H9 (cell line): ENCODE measurements at regions not wholly inside any gene's neighbourhood (a gene's known extent, or its start where the extent isn't known, plus 50 kb on each side); places are given as distances from the start of the nearest gene placed in this dataset.

ENCODE experiments used
- DNase-seq: peaks from one replicate; pipeline ENCODE4 v3.0.0-alpha.2; 2017
- H2AFZ ChIP-seq: one replicate; pipeline ENCODE4 v1.6.1; 2013; ENCODE audit warnings: mild to moderate bottlenecking, low read length, control low read depth, moderate library complexity
- H2AK5ac ChIP-seq: 2 replicates; pipeline ENCODE4 v1.6.1; 2013; ENCODE audit warnings: low read length, control low read depth, mixed read lengths; ENCODE audit not compliant: insufficient read length
- H2BK120ac ChIP-seq: one replicate; pipeline ENCODE4 v1.6.1; 2013; ENCODE audit warnings: low read depth, mild to moderate bottlenecking, low read length, control low read depth, inconsistent platforms; ENCODE audit not compliant: poor library complexity, severe bottlenecking
- H2BK12ac ChIP-seq: 2 replicates; pipeline ENCODE4 v1.6.1; 2013; ENCODE audit warnings: low read length, control low read depth, mixed read lengths, low read depth; ENCODE audit not compliant: insufficient read length
- H2BK15ac ChIP-seq: 2 replicates; pipeline ENCODE4 v1.6.1; 2013; ENCODE audit warnings: low read depth, low read length, control low read depth
- H2BK20ac ChIP-seq: one replicate; pipeline ENCODE4 v1.6.1; 2013; ENCODE audit warnings: low read depth, mild to moderate bottlenecking, low read length, control low read depth, inconsistent platforms; ENCODE audit not compliant: poor library complexity, severe bottlenecking
- H2BK5ac ChIP-seq: 2 replicates; pipeline ENCODE4 v1.6.1; 2013; ENCODE audit warnings: low read length, control low read depth, mixed read lengths; ENCODE audit not compliant: insufficient read length
- H3K14ac ChIP-seq: 2 replicates; pipeline ENCODE4 v1.6.1; 2013; ENCODE audit warnings: low read length, control low read depth; ENCODE audit not compliant: insufficient read depth
- H3K18ac ChIP-seq: 2 replicates; pipeline ENCODE4 v1.6.1; 2013; ENCODE audit warnings: low read depth, mild to moderate bottlenecking, mixed read lengths, low read length, control low read depth; ENCODE audit not compliant: insufficient read length
- H3K23ac ChIP-seq: 2 replicates; pipeline ENCODE4 v1.6.1; 2013; ENCODE audit warnings: low read length, control low read depth, mixed read lengths, low read depth; ENCODE audit not compliant: insufficient read length
- H3K23me2 ChIP-seq: 2 replicates; pipeline ENCODE4 v1.6.1; 2013; ENCODE audit warnings: low read depth, mild to moderate bottlenecking, mixed read lengths, low read length, control low read depth; ENCODE audit not compliant: insufficient read length, poor library complexity, severe bottlenecking
- H3K27ac ChIP-seq: 2 replicates; pipeline ENCODE4 v1.5.1; 2013; ENCODE audit warnings: low read length, control low read depth, mixed read lengths, low read depth; ENCODE audit not compliant: insufficient read length
- H3K27me3 ChIP-seq: 2 replicates; pipeline ENCODE4 v1.6.1; 2013; ENCODE audit warnings: low read length, control low read depth, inconsistent platforms; ENCODE audit not compliant: insufficient read depth
- H3K4ac ChIP-seq: 2 replicates; pipeline ENCODE4 v1.6.1; 2013; ENCODE audit warnings: low read depth, mild to moderate bottlenecking, control low read depth, inconsistent platforms, low read length, moderate library complexity
- H3K4me1 ChIP-seq: 2 replicates; pipeline ENCODE4 v1.6.1; 2013; ENCODE audit warnings: low read length, control low read depth, inconsistent platforms; ENCODE audit not compliant: insufficient read depth
- H3K4me2 ChIP-seq: 2 replicates; pipeline ENCODE4 v1.6.1; 2013; ENCODE audit warnings: low read length, control low read depth, mixed read lengths; ENCODE audit not compliant: insufficient read length, insufficient read depth
- H3K56ac ChIP-seq: 2 replicates; pipeline ENCODE4 v1.6.1; 2013; ENCODE audit warnings: low read depth, mild to moderate bottlenecking, mixed read lengths, low read length, control low read depth; ENCODE audit not compliant: insufficient read length
- H3K79me1 ChIP-seq: 2 replicates; pipeline ENCODE4 v1.6.1; 2013; ENCODE audit warnings: low read depth, mild to moderate bottlenecking, moderate library complexity, low read length, control low read depth, inconsistent platforms; ENCODE audit not compliant: insufficient read depth, poor library complexity, severe bottlenecking
- H3K79me2 ChIP-seq: 2 replicates; pipeline ENCODE4 v1.6.1; 2013; ENCODE audit warnings: low read length, control low read depth, inconsistent platforms; ENCODE audit not compliant: insufficient read depth
- H3K9ac ChIP-seq: 2 replicates; pipeline ENCODE4 v1.6.1; 2013; ENCODE audit warnings: low read length, control low read depth, mixed read lengths; ENCODE audit not compliant: insufficient read length; ENCODE audit errors: extremely low read depth
- H3K9me3 ChIP-seq: one replicate; pipeline ENCODE4 v1.6.1; 2013; ENCODE audit warnings: low read depth, low read length, inconsistent platforms; ENCODE audit not compliant: control insufficient read depth
- H3T11ph ChIP-seq: one replicate; pipeline ENCODE4 v1.6.1; 2013; ENCODE audit warnings: mild to moderate bottlenecking, low read length, control low read depth, inconsistent platforms
- H4K20me1 ChIP-seq: one replicate; pipeline ENCODE4 v1.6.1; 2013; ENCODE audit not compliant: control insufficient read depth, insufficient read length, insufficient read depth
- H4K5ac ChIP-seq: 2 replicates; pipeline ENCODE4 v1.6.1; 2013; ENCODE audit warnings: low read depth, mild to moderate bottlenecking, mixed read lengths, low read length, control low read depth; ENCODE audit not compliant: insufficient read length
- H4K8ac ChIP-seq: replicated peaks from 2 replicates; pipeline ENCODE4 v1.6.1; 2013; ENCODE audit warnings: low read length, control low read depth, mixed read lengths, low read depth; ENCODE audit not compliant: insufficient read length
- H4K91ac ChIP-seq: 2 replicates; pipeline ENCODE4 v1.6.1; 2013; ENCODE audit warnings: low read depth, mild to moderate bottlenecking, moderate library complexity, mixed read lengths, low read length, control low read depth; ENCODE audit not compliant: insufficient read length
- H3K27ac Mint-ChIP-seq, 3 experiments: 2 replicates in 2 of 3; 3 replicates in 1 of 3; pipeline ENCODE4 v1.8.0; 2020 to 2021; ENCODE audit warnings: mixed read lengths in 3 of 3, mild to moderate bottlenecking in 1 of 3, moderate library complexity in 1 of 3
- H3K27me3 Mint-ChIP-seq: 2 replicates; pipeline ENCODE4 v1.8.0; 2021; ENCODE audit warnings: low read depth, mild to moderate bottlenecking, moderate library complexity, mixed read lengths
- H3K36me3 Mint-ChIP-seq, 3 experiments: 2 replicates in 2 of 3; 3 replicates in 1 of 3; pipeline ENCODE4 v1.8.0; 2020 to 2021; ENCODE audit warnings: low read depth in 3 of 3, mixed read lengths in 3 of 3; ENCODE audit not compliant: insufficient read depth in 1 of 3
- H3K4me1 Mint-ChIP-seq, 2 experiments: 2 replicates each; pipeline ENCODE4 v1.8.0; 2020; ENCODE audit warnings: mixed read lengths in 2 of 2
- H3K4me3 Mint-ChIP-seq, 2 experiments: 2 replicates in 1 of 2; 3 replicates in 1 of 2; pipeline ENCODE4 v1.8.0; 2020 to 2021; ENCODE audit warnings: mild to moderate bottlenecking in 2 of 2, mixed read lengths in 2 of 2, moderate library complexity in 1 of 2
- H3K9me3 Mint-ChIP-seq, 2 experiments: 2 replicates in 1 of 2; 3 replicates in 1 of 2; pipeline ENCODE4 v1.8.0; 2020; ENCODE audit warnings: mild to moderate bottlenecking in 2 of 2, mixed read lengths in 2 of 2, moderate library complexity in 1 of 2
- WGBS: extraction: QIAGEN DNeasy Blood & Tissue Kit; methylation state at CpG from one replicate; pipeline ENCODE4 v1.1.7; 2013; ENCODE audit warnings: missing lambda C conversion rate, low lambda C conversion rate, mixed read lengths; ENCODE audit not compliant: insufficient read length; ENCODE audit errors: extremely low coverage; 5-methylcytosine and 5-hydroxymethylcytosine counted together
- TF ChIP-seq, protein P1 (sequence below): fragments of 200-600 bp; sonication (generic); conservative IDR thresholded peaks from 3 replicates; pipeline ENCODE4 v1.8.0; 2021; ENCODE audit warnings: antibody characterized with exemption, mild to moderate bottlenecking

DNA sequence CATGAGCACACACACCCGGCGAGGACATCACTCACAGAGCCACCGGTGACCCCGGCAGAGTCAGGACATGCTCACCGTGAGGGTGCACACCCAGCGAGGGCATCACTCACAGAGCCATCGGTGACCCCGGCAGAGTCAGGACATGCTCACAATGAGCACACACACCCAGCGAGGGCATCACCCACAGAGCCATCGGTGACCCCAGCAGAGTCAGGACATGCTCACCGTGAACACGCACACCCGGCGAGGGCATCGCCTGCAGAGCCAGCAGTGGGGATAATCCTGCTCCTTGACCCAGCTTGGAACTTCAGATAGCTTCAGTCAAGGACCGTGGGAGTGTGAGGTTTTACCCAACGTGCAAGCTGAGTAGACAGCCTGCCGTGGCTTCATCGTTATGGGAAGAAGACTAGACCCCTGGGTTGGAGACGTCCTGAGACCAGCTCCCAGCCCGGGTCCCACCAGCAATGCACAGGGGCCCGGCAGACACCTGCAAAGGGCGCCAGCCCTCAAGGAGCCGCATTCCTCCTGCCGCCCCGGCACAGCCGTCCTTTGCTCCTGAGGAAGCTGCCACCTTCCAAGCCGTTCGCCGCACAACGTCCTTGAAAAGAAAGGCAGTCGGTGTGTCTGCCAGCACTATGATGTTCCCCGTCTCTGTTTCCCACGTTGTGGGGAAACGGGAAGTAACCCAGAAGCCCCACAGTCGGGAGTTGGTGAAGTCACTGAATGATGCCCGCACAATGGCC lies 192.3 kb downstream of the DLL1 start:
- no peak overlapping the region for H3K14ac ChIP-seq

More for the DNA sequence above, 192.3 kb downstream of the DLL1 start:
- WGBS: no CpG with 5 or more reads among the region's 37 CpGs
- Histone ChIP-seq H3K4me1 (no peaks in the 10 kb centered on the region), H3K27ac (no peak overlapping the region), H3K4me2 (no peak overlapping the region), H2BK15ac (no peak overlapping the region), H2BK12ac (no peak overlapping the region), H4K8ac (no peak overlapping the region), H3K79me1 (no peaks in the 10 kb centered on the region), H2BK120ac (no peak overlapping the region), H3K18ac (no peak overlapping the region), H3K4ac (no peak overlapping the region), H3K56ac (no peak overlapping the region), H3K23ac (no peak overlapping the region), H3K9ac (no peak overlapping the region), H2BK20ac (no peak overlapping the region), H2AFZ (no peak overlapping the region), H3K9me3 (no peaks in the 10 kb centered on the region), H4K91ac (no peak overlapping the region), H4K5ac (no peak overlapping the region), H3T11ph (no peak overlapping the region), H3K27me3 (no peaks in the 10 kb centered on the region), H4K20me1 (no peaks in the 10 kb centered on the region), H2AK5ac (no peak overlapping the region), H3K79me2 (no peaks in the 10 kb centered on the region), H3K23me2 (no peaks in the 10 kb centered on the region), H2BK5ac (no peak overlapping the region)
- peak; percentile 23 for DNase-seq
- Mint-ChIP-seq H3K36me3 (peaks cover 3 to 7% (median 5%) of the 10 kb centered on the region in 3 experiments; a peak in 6 of 7 replicates), H3K27me3 (peaks cover 3% of the 10 kb centered on the region), H3K27ac (peak overlapping the region in 1 of 3 experiments; percentile 17; a peak in 1 of 7 replicates), H3K9me3 (peaks cover 6 to 10% of the 10 kb centered on the region in 2 experiments; a peak in 4 of 5 replicates), H3K4me1 (peaks cover 15 to 16% of the 10 kb centered on the region in 2 experiments), H3K4me3 (no peak overlapping the region)
- TF ChIP-seq, protein P1, sequence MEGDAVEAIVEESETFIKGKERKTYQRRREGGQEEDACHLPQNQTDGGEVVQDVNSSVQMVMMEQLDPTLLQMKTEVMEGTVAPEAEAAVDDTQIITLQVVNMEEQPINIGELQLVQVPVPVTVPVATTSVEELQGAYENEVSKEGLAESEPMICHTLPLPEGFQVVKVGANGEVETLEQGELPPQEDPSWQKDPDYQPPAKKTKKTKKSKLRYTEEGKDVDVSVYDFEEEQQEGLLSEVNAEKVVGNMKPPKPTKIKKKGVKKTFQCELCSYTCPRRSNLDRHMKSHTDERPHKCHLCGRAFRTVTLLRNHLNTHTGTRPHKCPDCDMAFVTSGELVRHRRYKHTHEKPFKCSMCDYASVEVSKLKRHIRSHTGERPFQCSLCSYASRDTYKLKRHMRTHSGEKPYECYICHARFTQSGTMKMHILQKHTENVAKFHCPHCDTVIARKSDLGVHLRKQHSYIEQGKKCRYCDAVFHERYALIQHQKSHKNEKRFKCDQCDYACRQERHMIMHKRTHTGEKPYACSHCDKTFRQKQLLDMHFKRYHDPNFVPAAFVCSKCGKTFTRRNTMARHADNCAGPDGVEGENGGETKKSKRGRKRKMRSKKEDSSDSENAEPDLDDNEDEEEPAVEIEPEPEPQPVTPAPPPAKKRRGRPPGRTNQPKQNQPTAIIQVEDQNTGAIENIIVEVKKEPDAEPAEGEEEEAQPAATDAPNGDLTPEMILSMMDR: no peak
